ENCODE measurements at regions not wholly inside any gene's neighbourhood (a gene's known extent, or its start where the extent isn't known, plus 50 kb on each side); places are given as distances from the start of the nearest gene placed in this dataset.

- DNase-seq: no peak
These were observed 665.5 kb upstream of the SOX11 start for GRCh38 chr2:5026571-5027234.

DNA sequence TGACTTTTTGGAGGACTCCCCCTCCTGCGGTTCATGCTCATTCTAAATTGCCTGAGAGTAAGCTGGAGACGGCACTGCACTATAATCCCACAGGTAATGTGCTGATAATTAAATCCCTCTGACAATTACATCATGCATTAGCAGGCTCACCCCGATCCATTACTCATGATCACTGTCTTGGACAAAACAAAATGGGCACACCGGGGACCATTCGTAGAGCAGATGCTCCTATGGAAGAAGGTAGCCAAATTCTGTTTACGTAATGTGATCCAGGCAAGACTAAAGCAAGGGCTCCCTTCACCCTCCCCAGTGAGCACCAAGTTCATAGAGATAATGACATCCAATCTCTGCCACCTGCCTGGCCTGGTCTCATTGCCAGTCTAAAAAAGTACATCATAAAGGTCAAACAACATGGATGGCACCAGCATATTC is 657.1 kb upstream of the SOX11 start:
- DNase-seq: no peak

- no peak for DNase-seq
These were observed 655.9 kb upstream of the SOX11 start for GRCh38 chr2:5036256-5036655.

GRCh38 chr2:5039241-5039975 is 652.8 kb upstream of the SOX11 start:
- DNase-seq: no peak

- no peak for DNase-seq
These were observed 651.6 kb upstream of the SOX11 start for GRCh38 chr2:5040571-5040970.

GRCh38 chr2:5041501-5041900 is 650.7 kb upstream of the SOX11 start:
- DNase-seq: no peak

DNA sequence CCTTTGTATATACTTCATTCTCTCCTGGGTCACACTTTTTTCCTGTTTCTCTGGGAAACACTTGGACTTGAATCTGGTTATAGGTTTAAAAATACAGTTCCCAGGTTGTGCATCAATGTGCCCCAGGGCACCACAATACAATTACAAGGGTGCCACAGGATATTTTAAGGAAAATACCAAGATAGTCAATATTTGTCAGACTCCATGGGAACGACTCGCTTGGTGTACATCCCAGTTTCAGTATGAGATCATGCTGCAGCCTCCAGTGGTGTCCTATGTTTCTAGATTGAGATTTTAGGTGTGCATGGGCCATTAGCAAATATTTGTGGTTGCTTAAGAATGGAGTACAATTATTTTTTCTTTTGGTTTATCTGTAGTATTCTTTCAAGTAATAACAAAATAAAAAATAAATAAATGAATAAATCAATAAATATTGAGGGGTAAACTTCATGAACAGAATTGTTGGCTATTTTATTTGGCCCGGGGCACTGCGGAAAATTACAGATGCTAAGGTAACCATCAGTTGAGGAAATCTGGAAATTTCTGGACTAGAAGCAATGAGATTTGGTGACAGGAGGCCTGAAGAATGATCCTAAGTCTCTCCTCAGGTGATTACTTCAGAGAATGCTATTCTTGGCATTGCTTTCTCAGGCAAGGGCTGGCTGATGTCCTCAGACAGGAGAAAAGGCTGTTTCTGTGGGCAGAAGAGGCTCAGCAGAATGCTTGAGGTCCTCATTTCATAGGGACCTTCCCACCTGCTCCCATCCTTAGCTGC is 649.3 kb upstream of the SOX11 start:
- no peak for DNase-seq

GRCh38 chr2:5051300-5051699 is 640.9 kb upstream of the SOX11 start:
- DNase-seq: no peak

- no peak for DNase-seq
These were observed 639.3 kb upstream of the SOX11 start for GRCh38 chr2:5052905-5053304.

DNA sequence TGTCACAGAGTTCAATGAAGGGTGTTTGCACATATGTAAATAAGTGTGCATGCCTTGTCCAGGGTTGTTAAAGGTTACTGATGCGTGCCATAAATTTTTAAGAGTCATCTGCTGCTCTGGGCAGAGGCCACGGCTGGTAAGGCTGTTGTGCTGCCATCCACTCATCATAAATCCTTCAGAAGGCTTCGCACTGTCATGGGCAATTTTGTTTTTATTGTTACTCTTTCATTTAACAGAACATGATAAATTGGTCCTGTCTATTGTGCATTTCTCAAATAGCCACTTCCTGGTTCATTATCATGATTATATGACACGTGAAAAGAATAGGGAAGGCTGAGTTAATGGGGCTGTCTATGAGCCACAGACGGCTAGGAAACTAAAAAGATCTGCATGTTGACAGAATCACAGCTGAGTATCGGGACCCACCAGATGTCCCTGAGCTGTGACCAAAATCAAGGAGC is 634.3 kb upstream of the SOX11 start:
- DNase-seq: no peak

- no peak for DNase-seq
These were observed 631.2 kb upstream of the SOX11 start for GRCh38 chr2:5060956-5061355.

GRCh38 chr2:5064687-5065086 is 627.5 kb upstream of the SOX11 start:
- no peak for DNase-seq

DNA sequence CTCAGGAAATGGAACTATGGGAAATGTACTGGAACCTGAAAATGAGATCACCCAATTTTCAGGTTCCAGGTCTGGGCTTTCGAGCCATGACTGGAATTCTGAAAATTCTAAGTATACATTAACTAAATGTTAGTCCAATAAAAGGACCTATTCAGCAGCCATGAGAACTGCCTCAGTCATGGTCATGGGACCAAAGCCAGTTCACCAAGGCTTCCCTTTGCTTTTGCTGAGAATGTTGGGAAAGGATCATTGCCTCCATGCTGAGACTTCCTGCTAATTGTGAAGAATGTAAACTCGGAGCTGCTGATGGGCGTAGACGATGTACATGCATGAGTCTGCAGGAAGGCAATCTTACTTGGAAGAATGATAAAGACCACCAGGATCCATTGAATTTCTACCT is 624.4 kb upstream of the SOX11 start:
- no peak for DNase-seq

DNA sequence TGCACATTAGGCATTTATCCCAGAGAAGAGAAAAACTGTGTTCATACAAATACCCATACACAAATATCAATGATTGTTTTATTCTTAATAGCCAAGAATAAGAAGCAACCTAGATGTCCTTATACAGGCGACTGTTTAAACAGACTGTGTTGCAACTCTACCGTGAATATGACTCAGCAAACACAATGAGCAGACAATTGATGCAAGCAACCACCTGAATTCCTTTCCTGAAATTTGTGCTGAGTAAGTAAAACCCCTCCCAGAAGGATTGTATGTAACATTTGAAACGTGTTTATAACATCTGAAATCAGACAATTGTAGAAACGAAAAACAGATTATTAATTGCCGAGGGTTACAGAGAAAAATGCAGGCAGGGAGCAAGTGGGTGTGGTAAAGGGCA is 621.9 kb upstream of the SOX11 start:
- no peak for DNase-seq

DNA sequence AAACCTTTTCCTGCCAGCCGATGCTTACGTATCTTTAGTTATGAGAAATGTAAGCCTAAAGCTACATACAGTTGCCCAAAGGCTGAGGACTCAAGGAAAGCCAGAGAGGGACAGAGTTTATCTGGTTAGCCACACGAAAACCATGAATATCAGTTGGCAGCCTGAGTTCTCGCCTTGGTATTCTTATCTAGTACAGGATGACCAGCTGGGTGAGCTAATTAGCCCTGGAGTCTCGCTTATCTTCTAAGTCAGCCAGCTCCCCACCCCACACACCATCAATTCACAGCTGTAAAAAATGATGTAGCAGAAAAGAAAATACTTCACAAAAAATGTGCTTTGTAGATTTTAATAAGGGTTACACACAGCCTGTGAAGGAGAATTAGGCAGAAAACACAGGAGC is 617.5 kb upstream of the SOX11 start:
- DNase-seq: no peak

- DNase-seq: no peak
These were observed 615.6 kb upstream of the SOX11 start for GRCh38 chr2:5076599-5076998.

DNA sequence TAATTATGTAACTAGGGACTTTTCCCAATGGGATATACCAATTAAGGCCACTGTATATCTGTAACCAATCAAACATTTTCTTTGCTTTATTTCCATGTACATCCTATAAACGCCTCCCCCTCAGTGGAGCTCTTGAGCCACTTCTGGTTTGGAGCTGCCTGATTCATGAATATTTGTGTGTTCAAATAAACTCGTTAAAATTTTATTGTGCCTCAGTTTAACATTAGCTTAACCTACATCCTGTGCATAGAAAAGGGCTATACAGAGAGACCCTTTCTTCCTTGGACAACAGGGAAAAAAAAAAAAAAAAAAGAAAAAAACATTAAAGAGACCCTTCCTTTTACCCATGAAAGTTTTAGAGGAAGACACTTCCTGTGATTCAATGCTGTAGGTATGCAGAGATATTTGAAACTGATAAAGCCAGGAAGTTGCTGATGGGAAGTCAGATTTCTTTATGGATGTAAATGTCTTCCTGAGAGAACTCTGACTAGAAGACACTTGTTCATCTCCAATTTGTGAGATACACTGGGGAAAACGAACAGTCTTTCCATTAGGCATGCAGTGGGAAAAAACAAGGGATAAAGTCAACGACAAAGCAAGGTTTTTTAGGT is 614.6 kb upstream of the SOX11 start:
- DNase-seq: no peak

- DNase-seq: no peak
These were observed 608.8 kb upstream of the SOX11 start for GRCh38 chr2:5083402-5083801.

- DNase-seq: no peak
These were observed 602.8 kb upstream of the SOX11 start for GRCh38 chr2:5089409-5089808.

DNA sequence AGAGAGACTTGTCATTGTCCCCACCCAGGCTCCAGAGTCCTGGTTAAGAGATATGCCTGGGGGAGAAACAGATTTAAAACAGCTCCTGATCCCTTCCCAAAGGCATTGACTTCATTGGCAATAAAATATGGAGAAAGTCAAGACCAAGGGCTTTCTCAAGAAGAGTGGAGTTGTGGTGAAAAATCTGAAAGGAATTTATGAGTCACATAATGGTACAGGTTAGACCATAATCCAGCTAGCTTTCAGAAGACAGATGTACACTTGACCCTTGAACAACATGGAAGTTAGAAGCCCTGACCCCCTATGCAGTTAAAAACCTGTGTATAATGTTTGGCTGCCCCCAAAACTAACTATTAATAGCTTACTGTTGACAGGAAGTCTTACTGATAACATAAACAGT is 599.1 kb upstream of the SOX11 start:
- DNase-seq: no peak

DNA sequence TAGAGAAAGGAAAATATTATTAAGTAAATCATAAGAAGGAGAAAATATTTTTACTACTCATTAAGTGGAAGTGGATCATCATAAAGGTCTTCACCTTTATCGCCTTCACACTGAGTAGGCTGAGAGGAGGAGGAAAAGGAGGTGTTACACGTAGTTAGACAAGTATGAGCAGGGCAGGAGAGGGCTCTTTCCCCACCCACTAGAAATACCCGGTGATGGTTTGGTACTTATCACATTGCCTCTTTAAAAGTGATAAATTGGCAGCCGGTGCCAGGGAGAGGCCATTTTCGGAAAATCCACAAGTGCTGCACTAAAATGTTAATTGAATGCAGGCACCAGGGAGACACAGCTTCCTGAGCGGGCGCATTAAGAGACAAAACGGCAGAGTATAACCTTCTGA is 598.7 kb upstream of the SOX11 start:
- no peak for DNase-seq

GRCh38 chr2:5094192-5094591 is 598.0 kb upstream of the SOX11 start:
- no peak for DNase-seq

- DNase-seq: no peak
These were observed 593.9 kb upstream of the SOX11 start for GRCh38 chr2:5098286-5098685.

GRCh38 chr2:5102823-5103222 is 589.4 kb upstream of the SOX11 start:
- DNase-seq: no peak
